HG03520 (cell line): ENCODE measurements at regions not wholly inside any gene's neighbourhood (a gene's known extent, or its start where the extent isn't known, plus 50 kb on each side); places are given as distances from the start of the nearest gene placed in this dataset.
"Not testable (repeated sequence)": the region's sequence is repeated elsewhere in the genome, so short reads cannot be mapped to it uniquely, and the experiment has no call there.

Experiments
- ATAC-seq: cut with Tn5 transposase; IDR thresholded peaks from one replicate; pipeline ENCODE4 v1.9.1; 2021; ENCODE audit warnings: mild to moderate bottlenecking, moderate library complexity; ENCODE audit not compliant: unreplicated experiment

DNA sequence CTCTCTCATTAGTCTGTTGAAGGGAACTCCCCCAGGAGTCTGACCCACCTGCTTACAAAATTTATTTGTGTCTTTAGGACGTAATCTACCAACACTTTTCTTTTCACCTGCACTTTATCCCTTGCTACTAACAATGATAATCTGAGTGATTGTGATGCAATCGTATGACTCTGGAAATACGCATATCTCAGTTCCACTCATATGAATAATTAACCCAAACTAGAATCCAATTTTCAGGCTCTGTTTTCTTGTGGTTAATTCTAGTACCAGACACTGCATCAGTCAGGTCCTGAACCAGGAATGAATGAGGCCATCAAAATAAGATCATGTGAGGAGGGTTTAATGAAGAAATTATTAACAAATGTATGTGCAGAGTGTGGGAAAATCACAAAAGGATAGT is 158.4 kb upstream of the SRD5A2 start:
- no peak for ATAC-seq

DNA sequence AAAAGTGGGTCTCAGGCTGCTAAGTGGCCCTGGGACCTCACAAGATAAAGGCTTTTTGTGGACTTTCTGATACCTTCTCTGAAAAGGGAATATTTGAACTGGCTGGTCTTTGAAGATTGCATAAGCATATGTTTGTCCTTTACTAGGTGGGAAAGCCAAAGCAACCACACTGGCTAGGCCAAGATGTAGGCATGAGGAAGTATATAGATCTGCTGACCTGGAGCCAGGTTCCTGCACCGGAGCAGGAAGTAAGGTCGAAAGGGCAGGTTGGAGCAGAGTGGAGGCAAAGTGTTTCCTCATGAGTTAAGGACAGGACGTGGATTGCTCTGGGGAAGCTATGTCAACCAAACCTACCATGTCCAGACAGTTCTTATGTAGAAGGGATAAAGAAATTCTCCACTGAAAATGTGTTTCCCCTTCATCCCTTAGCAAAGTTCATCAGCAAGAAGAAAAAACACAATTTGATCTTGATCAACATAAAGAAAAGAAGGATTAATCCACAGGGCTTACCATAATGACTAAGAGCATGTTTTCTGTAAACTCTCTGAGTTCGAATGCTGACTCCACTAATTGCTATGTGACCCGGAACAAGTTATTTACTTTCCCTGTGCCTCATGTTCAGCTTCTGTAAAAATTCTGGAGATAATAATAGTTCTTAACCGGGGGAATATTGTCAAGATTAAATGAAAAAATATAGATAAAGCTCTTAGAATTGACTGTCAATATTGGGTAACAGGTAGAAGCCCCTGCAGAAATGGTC is 156.1 kb upstream of the SRD5A2 start:
- no peak for ATAC-seq

DNA sequence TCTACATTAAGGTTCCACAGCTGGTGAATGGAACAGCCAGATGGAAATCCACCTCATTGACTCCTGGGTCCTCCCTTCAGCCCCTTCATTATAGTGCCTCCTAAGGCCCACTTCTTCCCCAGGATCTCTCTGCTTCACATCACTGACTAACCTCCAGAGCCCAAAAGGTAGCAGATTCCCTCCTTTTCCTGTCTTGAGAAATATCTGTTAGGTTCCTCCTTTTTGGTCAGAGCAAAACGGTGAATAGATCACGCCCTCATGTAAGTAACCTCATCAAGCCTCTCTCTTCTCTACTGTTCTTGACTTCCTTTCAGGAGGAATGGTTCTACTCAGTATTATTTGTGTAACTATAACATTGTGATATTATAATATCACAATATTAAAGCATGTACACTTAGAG is 155.0 kb upstream of the SRD5A2 start:
- ATAC-seq = no peak

DNA sequence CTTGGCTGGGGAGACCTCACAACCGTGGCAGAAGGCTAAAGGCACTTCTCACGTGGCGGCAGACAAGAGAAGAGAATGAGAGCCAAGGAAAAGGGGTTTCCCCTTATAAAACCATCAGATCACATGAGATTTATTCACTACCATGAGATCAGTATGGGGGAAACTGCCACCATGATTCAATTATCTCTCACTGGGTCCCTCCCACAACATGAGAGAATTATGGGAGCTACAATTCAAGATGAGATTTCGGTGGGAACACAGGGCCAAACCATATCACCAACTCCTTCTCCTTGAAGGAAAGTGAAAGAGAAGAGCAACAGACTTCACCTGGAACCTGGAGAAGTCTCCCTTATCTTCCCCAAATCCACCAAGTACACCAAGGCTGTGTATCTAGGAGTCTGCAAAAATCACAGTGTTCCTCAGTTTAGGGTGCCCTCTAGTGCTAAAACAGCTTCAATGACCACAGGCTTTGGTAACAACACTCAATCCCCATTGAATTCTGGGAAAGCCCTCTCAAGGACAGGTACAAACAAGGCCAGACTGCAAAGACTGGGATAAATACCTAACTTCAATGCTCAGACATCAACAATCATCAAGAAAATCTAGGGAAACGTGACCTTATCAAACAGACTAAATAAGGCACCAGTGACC is 148.8 kb upstream of the SRD5A2 start:
- no peak for ATAC-seq

DNA sequence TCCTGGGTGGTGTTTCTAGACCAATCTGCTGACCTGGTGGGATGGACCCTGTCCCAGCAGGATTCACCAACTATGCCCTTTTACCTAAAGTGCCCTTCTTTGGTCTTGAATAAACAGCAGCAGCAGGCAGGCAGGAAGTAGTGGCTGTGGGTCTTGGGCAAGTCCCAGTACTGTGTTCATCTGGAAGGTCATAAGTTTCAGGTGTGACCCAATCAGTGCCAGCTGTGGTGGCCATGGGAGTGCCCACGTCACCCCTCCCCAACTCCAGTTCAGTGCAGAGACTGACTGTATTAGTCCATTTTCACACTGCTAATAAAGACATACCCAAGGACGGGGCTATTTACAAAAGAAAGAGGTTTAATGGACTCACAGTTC is 148.3 kb upstream of the SRD5A2 start:
- ATAC-seq = no peak

DNA sequence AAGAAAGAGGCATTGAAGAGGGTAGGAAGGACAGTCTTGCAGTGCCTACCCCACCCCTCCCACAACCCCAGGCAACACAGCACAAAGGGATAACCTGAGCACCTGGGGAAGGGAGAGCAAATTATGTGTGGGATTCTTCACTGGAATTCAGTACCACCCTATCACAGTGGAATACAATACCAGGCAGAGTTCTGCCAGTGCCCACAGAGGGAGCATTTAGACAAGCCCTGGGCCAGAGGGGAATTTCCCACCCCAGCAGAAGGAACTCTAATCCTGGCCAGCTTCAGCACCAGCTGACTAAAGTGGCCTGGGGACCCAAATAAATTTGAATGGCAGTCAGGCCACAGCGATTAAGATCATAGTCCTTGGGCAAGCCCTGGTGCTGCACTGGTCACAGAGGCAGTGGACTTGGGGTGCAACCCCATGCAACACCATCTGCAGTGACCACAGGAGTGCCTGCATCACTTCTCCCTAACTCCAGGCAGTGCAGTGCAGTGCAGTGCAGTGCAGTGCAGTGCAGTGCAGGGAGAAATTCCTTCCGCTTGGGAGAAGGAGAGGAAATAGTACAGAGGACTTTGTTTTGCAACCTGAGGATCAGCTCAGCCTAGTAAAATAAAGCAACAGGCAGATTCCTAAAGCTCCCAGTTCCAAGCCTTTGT is 147.8 kb upstream of the SRD5A2 start:
- ATAC-seq = no peak

DNA sequence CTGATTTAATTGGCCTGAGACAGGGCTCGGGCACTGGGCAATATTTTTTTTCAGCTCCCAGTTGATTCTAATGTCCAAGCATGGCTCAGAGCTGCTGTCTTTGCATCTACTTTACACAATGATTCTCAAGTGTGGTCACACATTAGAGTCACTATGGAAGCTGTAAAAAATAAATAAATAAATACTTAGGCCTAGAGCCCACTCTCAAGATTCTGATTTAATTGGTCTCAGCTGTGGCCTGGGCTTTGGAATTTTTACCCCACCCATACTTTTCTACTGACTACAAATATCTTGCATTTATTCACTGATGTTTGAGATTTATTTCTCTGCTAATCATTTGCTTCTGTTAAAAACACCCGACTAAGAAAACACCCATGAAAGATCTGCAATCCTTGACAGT is 145.7 kb upstream of the SRD5A2 start:
- ATAC-seq = no peak

DNA sequence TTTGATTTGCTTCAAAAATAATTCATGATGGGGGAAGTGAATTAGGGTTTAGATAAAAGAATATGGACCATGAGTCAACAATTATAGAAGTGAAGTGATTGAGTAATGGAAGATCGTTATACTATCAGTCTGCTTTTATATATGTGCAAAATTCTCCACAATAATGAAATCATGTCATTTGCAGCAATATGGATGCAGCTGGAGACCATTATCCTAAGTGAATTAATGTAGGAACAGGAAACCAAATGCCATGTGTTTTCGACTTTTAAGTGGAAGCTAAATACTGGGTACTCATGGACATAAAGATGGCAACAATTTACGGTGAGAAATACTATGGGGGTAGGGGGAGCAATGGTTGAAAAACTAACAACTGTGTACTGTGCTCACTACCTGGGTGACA is 144.7 kb upstream of the SRD5A2 start:
- ATAC-seq = no peak

DNA sequence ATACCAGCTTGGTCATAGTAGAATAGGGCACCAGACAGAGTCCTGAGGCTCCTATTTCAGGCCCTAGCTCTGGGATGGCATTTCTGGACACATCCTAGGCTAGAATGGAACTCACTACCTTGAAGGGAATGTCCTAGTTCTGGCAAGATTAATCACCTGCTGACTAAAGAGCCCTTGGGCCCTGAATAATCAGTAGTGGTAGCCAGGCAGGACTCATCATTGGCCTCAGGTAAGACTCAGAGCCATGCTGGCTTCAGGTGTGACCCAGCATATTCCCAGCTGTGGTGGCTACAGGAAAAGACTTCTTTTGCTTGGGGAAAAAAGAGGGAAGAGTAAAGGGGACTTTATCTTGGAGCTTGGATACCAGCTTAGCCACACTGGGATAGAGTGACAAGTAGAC is 131.0 kb upstream of the SRD5A2 start:
- no peak for ATAC-seq

DNA sequence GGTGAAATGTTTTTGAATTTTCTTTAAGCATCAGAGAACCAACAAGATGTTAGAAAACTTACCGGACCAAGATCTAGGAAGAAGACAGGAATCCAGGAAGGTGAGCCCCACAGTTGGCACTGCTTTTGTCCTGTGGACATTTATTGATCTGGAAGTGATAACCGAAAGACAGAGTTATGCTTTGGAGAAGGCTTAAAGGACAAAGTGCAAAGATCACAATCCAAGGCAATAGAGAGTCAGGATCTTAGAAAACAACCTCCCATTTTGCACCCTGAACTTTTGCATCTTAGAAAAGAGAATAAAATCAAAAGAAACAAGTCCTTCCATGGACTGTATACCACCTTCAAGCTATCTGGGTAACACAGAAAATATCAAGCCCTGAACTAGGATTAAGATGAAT is 129.4 kb upstream of the SRD5A2 start:
- ATAC-seq = no peak

DNA sequence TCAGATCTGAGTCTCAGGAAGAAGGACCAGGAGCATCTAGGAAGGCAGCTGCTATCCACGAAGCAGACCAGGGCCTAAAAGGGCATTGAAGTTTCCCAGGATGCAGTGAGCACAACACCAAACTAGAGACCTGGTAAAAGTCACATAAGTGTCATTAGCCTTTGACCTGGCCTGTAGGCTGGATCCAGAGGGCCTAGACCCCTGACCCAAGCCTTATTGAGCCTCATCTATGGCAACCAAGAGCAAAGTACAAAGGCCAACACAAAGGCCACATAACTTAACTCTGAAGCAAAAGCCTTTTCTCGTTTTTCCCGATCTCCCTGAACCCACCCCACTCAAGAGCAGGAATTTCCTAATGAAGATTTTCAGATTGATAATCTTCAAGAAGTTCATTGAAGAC is 127.3 kb upstream of the SRD5A2 start:
- ATAC-seq = no peak

DNA sequence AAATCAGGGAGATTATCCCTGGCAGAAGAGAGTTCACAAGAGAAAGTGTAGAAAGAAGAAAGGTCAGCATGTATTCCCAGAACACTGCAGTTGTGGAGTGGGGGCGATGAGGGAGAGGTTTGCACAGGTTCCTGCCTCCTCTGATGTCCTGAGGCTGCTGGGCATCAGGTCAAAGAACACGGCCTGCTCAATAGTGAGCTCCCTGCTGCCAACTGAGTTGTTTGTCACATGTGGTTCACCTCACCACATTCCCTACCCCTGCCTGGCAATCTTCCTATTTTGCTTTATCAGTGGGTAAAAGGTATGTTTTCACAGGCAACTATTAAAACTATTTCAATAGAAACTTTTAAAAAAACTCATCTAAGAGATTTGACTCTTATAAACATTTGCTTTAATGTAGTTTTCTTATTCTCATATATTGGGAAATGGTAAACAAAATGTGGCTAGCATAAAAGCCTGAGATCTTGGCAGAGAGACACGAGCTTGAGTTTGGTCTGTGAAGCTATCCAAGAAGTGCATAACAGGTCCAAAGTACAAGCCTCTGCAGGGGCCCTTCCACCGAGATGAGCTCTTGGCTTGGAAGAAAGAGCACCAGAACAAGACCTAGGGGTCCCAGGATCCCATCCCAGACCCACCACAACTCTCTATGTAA is 123.9 kb upstream of the SRD5A2 start:
- no peak for ATAC-seq

DNA sequence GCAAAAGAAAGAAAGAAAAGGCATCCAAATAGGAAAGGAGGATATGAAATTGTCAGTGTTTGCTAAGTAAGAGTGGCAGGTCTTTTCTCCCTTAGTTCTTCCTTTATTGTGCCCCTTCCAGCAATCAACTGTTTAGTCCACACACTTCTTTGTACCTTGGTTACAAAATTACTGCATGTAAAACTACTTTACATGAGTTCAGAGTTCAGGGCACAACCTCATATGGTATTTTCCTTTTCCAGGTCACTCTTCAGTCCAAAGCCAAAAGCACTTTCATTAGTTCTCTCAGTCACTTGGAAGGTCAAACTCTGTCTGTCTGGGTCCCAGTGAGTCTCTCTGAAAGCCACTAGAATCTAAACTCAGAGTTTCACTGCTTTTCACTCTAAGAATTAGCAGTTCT is 122.5 kb upstream of the SRD5A2 start:
- no peak for ATAC-seq

DNA sequence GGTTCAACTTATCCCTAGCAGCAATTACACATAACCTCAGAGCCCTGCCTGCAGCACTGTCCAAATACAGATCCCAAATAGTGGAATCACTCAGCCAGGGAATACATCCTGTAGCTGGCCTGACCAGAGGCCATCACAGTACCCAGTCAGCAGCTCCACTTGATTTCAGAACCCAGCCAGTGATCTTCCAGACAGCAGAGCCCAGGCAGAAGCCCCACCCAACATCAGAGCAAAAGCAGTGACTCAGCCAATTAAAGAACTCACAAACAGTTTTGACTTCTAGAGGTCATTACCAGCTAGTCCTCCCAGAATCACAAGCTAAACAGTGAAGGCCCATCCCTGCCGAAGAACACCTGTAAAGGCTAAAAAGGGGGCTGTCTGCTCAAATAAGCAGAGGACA is 118.0 kb upstream of the SRD5A2 start:
- ATAC-seq = no peak

DNA sequence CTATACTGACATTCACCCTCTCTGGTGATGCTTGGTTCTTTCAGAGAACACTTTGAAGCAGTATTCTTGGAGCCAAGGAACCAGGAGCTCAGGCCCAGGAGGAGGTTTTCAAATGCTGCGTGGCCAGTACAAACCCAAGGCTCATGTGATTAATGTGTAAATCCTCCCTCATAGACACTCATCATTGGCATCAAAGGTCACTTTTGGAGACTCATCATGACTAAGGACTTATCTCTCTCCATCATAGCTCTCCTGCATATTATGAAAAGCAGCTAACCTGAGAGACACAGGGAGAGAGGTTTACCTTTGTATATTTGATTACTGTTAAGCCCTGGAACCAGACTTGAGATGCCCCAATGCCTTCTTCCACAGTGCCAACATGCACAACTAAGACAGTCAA is 115.3 kb upstream of the SRD5A2 start:
- ATAC-seq = no peak

DNA sequence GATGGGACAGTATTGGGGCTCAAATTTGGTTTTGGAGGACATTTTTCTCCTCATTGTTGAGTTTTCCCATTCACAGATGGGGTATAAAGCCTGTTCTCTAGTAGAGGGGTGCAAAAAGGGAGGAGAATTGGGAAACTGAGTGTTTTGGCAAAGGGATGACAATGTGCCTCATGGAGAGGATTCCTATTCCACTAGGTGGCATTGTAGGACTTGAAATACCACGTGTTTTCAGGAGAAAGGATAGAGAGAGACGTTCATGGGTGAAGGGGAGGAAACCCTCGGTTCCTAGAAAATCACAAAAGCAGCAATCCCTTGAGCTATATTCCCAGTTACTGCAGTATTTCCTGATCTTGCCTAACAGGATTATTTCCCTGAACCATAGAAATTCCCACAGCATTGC is 113.7 kb upstream of the SRD5A2 start:
- ATAC-seq = no peak

DNA sequence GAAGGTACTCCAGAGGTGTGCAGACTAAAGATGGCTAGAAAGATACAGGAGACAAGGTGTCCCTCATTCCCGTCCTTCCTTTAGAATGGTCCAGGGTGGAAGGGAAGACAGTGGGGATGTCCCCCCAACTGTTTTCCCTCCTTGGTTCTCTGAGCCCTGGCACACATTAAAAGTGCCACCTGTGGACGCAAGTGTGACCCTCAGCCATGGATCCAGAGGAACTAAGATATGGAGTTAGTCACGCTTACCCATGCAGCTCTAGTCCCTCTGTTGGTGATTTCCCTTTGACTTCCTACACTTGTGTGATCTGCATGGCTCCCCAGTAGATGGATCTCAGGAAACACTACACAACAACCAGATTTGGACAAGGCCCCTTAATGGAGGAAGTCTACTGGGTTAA is 113.1 kb upstream of the SRD5A2 start:
- ATAC-seq = no peak

DNA sequence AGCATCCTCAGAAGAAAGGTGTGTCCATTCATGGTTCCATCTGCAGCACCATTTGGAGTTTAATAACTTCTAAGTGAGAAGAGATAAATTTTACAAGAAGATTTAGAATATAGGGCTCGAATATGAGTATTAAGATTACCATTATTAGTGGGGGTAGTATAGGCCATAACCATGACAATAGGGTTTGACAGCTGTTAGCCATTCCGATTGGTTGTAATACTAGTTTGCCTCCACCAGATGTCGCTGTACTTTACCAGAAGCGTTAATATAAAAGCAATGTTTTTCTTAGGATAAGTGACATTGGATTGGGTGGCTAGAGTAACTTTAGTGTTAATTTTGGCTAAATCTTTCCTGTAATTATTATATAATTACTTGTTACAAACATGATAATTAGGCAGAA is 107.5 kb upstream of the SRD5A2 start:
- no peak for ATAC-seq

DNA sequence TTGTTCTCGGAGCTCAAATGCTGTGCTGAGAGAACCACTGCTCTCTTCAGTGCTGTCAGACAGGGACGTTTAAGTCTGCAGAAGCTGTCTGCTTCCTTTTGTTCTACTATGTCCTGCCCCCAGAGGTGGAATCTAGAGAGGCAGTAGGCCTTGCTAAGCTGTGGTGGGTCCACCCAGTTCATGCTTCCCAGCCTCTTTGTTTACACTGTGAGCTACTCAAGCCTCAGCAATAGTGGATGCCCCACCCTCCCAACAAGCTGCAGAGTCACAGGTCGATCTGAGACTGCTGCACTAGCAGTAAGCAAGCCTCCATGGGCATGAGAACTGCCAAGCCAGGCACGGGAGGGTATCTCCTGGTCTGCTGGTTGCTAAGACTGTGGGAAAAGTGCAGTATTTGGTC is 102.8 kb upstream of the SRD5A2 start:
- not testable (repeated sequence) for ATAC-seq

DNA sequence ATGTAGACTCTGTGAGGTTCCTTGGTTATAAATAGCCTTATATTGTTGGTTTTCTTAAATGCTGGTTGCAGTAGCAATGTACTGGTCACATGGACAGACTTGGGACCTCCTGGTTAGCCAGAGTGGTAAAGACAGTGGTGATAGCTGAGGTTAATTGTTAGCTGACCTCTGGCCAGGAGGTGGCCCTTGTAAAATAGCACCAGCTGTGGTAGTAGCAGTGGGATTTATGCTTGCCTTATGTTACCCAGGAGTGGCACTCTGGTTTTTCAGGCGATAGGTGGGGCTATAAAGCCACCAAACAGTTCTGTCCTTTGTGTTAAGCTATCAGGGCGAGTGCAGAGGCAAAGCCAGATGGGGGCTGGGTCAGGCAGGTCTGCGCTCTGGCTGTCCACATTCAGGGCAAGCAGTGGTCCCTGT is 94.8 kb upstream of the SRD5A2 start:
- no peak for ATAC-seq

DNA sequence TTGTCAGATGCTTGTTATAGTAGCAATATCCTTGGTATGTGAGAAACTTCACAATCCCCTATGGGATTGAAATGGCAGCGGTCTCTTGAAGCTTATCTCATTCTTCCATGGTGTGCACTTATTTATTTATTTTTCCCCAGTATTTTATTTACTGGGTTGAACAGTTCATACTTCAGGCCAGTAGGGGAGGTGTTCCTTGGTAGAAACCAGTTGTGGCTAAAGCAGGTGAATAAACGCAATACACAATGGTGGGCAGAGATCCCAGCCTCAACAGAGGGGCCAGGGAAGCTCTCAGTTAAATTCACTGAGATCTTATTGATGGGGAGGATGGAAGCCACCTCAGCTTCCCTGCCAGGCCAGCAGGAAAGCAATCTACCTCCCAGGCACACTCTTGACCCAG is 93.7 kb upstream of the SRD5A2 start:
- no peak for ATAC-seq

DNA sequence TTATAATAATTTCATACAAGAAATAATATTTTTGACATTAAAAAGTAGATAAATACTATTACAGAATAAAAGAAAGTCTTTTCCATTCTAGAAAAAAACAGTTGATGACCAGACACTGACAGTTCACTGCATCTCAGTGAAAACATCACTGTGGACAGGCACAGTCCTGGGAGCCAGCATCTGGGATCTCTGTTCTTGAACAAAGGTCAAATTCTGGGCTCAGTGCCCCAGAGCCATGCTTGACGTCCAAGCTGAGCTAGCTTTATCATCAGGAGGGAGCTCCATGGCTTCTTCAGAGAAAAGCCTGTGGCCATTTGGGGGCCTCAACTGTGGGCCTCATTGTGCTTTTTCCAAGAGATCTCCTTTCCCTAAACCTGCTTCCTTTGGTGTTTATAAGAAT is 86.1 kb upstream of the SRD5A2 start:
- ATAC-seq = no peak
